HG03442 (cell line): ENCODE measurements at regions not wholly inside any gene's neighbourhood (a gene's known extent, or its start where the extent isn't known, plus 50 kb on each side); places are given as distances from the start of the nearest gene placed in this dataset.
"Not testable (repeated sequence)": the region's sequence is repeated elsewhere in the genome, so short reads cannot be mapped to it uniquely, and the experiment has no call there.

Experiments used
- ATAC-seq: cut with Tn5 transposase; IDR thresholded peaks from one replicate; pipeline ENCODE4 v1.9.1; 2021; ENCODE audit warnings: mild to moderate bottlenecking, moderate library complexity; ENCODE audit not compliant: unreplicated experiment

DNA sequence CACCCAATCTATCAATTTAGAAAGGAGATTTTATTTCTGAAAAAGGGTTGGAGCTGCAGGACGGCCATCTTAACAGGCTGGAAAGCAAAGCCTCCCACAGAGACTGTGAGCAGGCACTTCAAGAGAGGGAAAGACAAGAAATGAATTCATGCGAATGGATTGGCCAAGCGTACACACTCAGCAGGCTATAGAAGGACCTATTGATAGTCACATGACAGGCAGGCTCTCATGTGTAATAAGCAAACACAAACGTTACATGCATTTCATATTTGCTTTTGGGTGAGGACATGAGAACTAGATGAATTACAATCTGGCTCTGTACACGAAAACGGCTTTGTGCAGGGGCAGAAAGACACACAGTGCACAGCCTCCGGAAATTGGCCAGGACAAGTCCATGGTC lies 83.9 kb upstream of the GOLGA6L6 start:
- not testable (repeated sequence) for ATAC-seq

GRCh38 chr15:20624085-20624484 lies 82.5 kb upstream of the GOLGA6L6 start:
- not testable (repeated sequence) for ATAC-seq

- ATAC-seq = peak; percentile 65
Observed at GRCh38 chr15:20622117-20622516, 80.5 kb upstream of the GOLGA6L6 start.

DNA sequence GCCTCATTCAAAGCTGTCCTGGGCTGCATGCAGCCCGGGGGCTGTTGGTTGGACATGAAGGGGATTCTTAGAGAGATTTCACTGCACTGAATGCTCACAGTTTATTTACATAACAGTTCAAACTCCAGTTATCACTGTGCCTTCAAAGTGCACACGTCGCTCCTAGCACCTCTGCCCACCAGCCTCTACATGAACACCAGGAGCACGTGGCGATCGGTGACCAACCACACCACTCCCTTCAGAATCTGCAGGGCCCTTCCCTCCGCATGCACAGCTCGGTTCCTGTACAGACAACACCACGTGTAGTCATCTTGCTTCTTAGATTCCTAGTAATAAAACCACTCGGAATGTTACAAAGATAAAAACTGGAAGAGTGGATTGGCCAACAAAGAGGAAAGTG lies 72.9 kb upstream of the GOLGA6L6 start:
- ATAC-seq = not testable (repeated sequence)

- not testable (repeated sequence) for ATAC-seq
Observed at GRCh38 chr15:20612796-20613195, 71.2 kb upstream of the GOLGA6L6 start.

DNA sequence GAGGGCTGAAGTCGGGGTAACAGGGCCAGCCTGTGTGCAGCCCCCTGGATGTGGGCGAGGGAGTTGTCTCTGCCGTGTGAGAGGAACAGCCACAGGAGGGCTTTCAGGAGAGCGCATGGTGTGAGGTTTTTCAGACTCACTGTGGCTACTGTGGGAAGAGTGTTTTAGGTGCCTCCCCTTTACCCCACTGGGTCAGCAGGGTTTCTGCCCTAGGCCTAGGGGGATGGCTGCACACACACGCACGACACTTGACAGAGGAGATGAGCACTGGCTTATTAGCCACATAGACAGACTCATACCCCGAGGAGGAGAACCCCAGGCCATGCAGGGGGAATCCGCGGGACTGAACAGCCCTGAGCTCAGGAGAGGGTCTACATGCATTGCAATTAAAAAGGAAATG lies 70.8 kb upstream of the GOLGA6L6 start:
- ATAC-seq = not testable (repeated sequence)

DNA sequence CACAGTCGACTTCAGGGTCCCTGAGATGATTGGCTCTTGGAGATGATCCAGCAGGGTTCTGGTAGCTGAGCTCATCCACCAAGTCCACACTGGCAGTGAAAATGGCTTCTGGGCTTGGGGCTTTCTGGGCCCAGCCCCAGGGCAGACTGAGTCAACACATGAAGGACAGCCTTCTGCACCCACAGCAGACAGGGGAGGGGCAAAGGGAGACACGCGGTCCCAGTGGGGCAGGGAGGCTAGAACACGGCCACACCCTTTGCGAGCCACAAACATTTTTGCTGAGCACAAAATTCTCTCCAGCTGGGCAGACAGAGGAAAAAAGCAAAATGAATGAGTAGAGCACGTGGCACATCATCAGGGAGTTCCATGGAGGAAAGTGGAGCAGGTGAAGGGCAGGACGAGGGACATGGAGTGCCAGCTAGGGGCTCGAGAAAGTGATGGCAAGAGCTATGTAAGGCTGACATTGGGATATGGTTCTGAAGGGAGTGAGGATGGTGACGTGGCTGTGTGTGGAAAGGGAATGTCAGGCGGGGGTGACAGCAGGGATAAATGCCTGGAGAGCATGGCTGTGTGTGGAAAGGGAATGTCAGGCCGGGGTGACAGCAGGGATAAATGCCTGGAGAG lies 70.2 kb upstream of the GOLGA6L6 start:
- not testable (repeated sequence) for ATAC-seq

DNA sequence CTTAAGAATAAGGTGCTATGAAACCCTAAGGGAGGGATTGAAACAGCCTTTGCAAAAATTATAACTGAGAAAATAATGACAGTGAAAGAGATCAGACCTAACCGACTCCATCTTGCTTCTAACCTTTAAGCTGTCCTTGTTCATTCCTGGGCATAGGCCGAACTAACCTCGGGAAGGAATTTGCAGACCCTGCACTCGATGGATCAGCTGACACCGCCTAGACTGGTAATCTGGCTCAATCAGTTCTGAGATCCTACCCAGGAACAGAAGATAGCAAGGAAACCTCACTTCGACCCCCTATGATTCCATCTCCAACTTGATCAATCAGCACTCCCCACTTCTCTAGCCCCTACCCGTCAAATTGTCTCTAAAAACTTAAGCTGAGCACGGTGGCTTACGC lies 66.6 kb upstream of the GOLGA6L6 start:
- not testable (repeated sequence) for ATAC-seq

DNA sequence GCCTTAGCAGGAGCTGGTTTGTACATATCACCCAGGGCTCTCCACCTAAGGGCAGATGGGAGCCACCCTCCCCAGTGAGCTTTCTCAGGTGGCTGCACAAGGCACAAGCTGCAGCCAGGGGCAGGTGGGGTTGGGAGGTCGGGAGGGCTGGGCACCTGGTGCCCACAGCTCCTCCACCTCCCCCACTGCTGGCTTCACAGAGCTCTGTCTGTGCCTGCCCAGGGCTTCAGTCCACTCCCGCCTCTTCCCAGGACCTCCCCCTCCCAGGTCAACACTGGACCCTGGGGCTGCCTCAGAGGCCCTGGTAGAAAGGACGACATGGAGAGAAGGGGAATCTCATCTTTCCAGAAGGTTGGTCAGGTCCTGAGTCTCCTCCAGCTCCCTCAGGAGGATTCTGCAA lies 55.6 kb upstream of the GOLGA6L6 start:
- not testable (repeated sequence) for ATAC-seq

DNA sequence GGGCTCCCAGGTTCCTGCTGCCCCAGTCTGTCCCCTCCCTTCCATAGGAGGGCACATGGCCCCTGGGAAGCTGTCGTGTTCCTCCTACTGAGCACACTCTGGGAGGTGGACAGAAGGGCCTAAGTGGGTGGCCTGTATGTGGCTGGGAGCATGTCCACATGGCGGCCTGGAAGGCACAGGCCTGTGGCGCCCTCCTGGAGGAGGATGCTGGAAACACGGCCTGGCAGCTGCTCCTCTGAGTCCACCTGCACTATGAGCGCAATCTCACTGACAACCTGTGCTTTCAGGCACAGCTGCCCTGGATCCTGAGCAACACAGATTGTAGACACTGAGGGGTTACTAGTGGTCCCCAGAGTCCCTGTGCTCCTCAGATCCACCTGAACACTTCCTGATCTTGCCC lies 52.6 kb upstream of the GOLGA6L6 start:
- not testable (repeated sequence) for ATAC-seq

GRCh38 chr15:20591936-20592335 lies 50.3 kb upstream of the GOLGA6L6 start:
- ATAC-seq = not testable (repeated sequence)
